HepG2 (cell line): ENCODE measurements at regions not wholly inside any gene's neighbourhood (a gene's known extent, or its start where the extent isn't known, plus 50 kb on each side); places are given as distances from the start of the nearest gene placed in this dataset.

Source experiments
- AKAP8 ChIP-seq: sonication (generic); formaldehyde crosslinking; IDR thresholded peaks from 2 replicates; pipeline ENCODE4 v1.5.1; 2020; ENCODE audit warnings: mild to moderate bottlenecking, missing genetic modification reagents
- CTCF ChIP-seq: sonication (generic); formaldehyde crosslinking; IDR thresholded peaks from 2 replicates; pipeline ENCODE4 v1.5.0; 2020; ENCODE audit warnings: mild to moderate bottlenecking, missing genetic modification reagents, moderate library complexity
- EZH2 ChIP-seq: conservative IDR thresholded peaks from 2 replicates; pipeline ENCODE4 v1.6.1; 2012; ENCODE audit warnings: mild to moderate bottlenecking, low read depth, low read length, moderate library complexity
- FOXO4 ChIP-seq: sonication (generic); formaldehyde crosslinking; conservative IDR thresholded peaks from 2 replicates; pipeline ENCODE4 v1.8.1; 2023; ENCODE audit warnings: missing genetic modification reagents
- GATA4 ChIP-seq: sonication (generic); IDR thresholded peaks from 2 replicates; pipeline ENCODE4 v1.6.1; 2016; ENCODE audit warnings: antibody characterized with exemption, low read depth, borderline replicate concordance
- MAX ChIP-seq: IDR thresholded peaks from 2 replicates; pipeline ENCODE4 v1.6.1; 2012; ENCODE audit warnings: inconsistent platforms
- MYC ChIP-seq: sonication (generic); formaldehyde crosslinking; IDR thresholded peaks from 2 replicates; pipeline ENCODE4 v1.9.0; 2021; ENCODE audit warnings: missing genetic modification reagents, borderline replicate concordance
- POLR2AphosphoS5 ChIP-seq: IDR thresholded peaks from 2 replicates; pipeline ENCODE4 v1.6.1; 2012; ENCODE audit warnings: low read depth, low read length
- RAD21 ChIP-seq: fragments of 450-650 bp; formaldehyde crosslinking; IDR thresholded peaks from 2 replicates; pipeline ENCODE4 v1.5.0; 2020; ENCODE audit warnings: mild to moderate bottlenecking
- REST ChIP-seq, 2 experiments: IDR thresholded peaks; 2 replicates each; pipeline ENCODE4 v1.6.1; 2011 to 2012; ENCODE audit warnings: low read length in 2 of 2, borderline replicate concordance in 1 of 2, low read depth in 1 of 2, mild to moderate bottlenecking in 1 of 2, moderate library complexity in 1 of 2
- SYNCRIP ChIP-seq: fragments of 200-400 bp; formaldehyde crosslinking; IDR thresholded peaks from 2 replicates; pipeline ENCODE4 v1.6.1; 2018; ENCODE audit warnings: mild to moderate bottlenecking, low read depth, low read length; ENCODE audit not compliant: insufficient read depth
- ZBTB49 ChIP-seq: sonication (generic); formaldehyde crosslinking; IDR thresholded peaks from 2 replicates; pipeline ENCODE4 v1.4.0; 2020; ENCODE audit warnings: missing genetic modification reagents, borderline replicate concordance
- ZNF136 ChIP-seq: sonication (generic); formaldehyde crosslinking; IDR thresholded peaks from 2 replicates; pipeline ENCODE4 v1.8.1; 2022; ENCODE audit warnings: low read depth, mild to moderate bottlenecking, moderate library complexity, missing genetic modification reagents
- ZNF850 ChIP-seq: sonication (generic); formaldehyde crosslinking; conservative IDR thresholded peaks from 2 replicates; pipeline ENCODE4 v1.9.0; 2021; ENCODE audit warnings: mild to moderate bottlenecking, missing genetic modification reagents

GRCh38 chr21:28215214-28215954, 777.3 kb downstream of the LTN1 start:
- TF ChIP-seq GATA4 (no peak), CTCF (no peak), ZNF850 (CRISPR knock-in tag) (no peak), ZNF136 (CRISPR knock-in tag) (no peak), FOXO4 (no peak), MAX (no peak), AKAP8 (CRISPR knock-in tag) (no peak), EZH2 (no peak), RAD21 (CRISPR knock-in tag) (no peak), SYNCRIP (no peak), ZBTB49 (CRISPR knock-in tag) (no peak), REST (IDR thresholded peaks at IDR 0.05; ENCODE audit: borderline replicate concordance in 1 of 2, low read depth in 1 of 2, low read length in 2 of 2) (no peak), MYC (CRISPR knock-in tag) (no peak), POLR2AphosphoS5 (no peak)
